Muscle layer of colon (tissue), 2 donors: ENCODE measurements at regions not wholly inside any gene's neighbourhood (a gene's known extent, or its start where the extent isn't known, plus 50 kb on each side); places are given as distances from the start of the nearest gene placed in this dataset.
"Not testable (repeated sequence)": the region's sequence is repeated elsewhere in the genome, so short reads cannot be mapped to it uniquely, and the experiment has no call there.

Experiments used
- H3K27ac ChIP-seq: one replicate; pipeline ENCODE4 v1.7.0; 2013; ENCODE audit warnings: low read depth, mild to moderate bottlenecking, low read length, moderate library complexity
- H3K27me3 ChIP-seq, 2 donors: one replicate each; pipeline ENCODE4 v1.7.0; 2013; ENCODE audit warnings: low read length in 2 of 2, mild to moderate bottlenecking in 2 of 2; ENCODE audit not compliant: insufficient read depth in 2 of 2, control insufficient read depth in 1 of 2
- H3K36me3 ChIP-seq: one replicate; pipeline ENCODE4 v1.7.0; 2013; ENCODE audit warnings: mild to moderate bottlenecking, low read length; ENCODE audit not compliant: insufficient read depth
- H3K4me1 ChIP-seq: one replicate; pipeline ENCODE4 v1.7.0; 2013; ENCODE audit warnings: mild to moderate bottlenecking, low read length; ENCODE audit not compliant: insufficient read depth
- H3K4me3 ChIP-seq, 2 donors: one replicate each; pipeline ENCODE4 v1.7.0; 2013; ENCODE audit warnings: low read length in 2 of 2, low read depth in 1 of 2, mild to moderate bottlenecking in 1 of 2, moderate library complexity in 1 of 2
- H3K9ac ChIP-seq: one replicate; pipeline ENCODE4 v1.7.0; 2013; ENCODE audit warnings: low read length
- H3K9me3 ChIP-seq: one replicate; pipeline ENCODE4 v1.7.0; 2013; ENCODE audit warnings: mild to moderate bottlenecking, low read length
- donor health status: abdominal sarcoma.
- donor health status: Adenocarcinoma of cecum.

DNA sequence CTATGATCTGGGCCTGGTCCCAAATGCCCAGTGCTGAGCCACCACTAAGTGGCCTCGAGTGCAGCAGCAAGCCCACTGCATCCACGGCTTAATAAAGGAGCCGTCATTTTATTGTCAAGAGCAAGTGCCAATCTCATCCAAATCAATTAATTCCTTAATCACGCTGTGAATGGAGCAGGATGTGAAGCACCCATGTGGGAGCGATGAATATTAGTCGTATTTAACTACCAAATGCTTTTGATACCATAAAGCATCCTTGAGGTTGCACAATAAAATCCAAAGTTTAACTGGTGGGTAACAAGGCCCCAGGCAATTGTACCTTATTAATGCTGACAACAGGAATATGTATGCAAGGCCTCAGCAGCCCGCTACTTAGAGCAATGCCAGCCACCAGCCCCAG is 226.0 kb upstream of the C16orf82 start:
- no peaks in the 10 kb centered on the region for H3K27me3 ChIP-seq
- no peaks in the 10 kb centered on the region for H3K9me3 ChIP-seq
- no peak overlapping the region for H3K27ac ChIP-seq
- no peak overlapping the region for H3K4me3 ChIP-seq
- no peak overlapping the region for H3K9ac ChIP-seq
- no peaks in the 10 kb centered on the region for H3K4me1 ChIP-seq
- no peaks in the 10 kb centered on the region for H3K36me3 ChIP-seq

DNA sequence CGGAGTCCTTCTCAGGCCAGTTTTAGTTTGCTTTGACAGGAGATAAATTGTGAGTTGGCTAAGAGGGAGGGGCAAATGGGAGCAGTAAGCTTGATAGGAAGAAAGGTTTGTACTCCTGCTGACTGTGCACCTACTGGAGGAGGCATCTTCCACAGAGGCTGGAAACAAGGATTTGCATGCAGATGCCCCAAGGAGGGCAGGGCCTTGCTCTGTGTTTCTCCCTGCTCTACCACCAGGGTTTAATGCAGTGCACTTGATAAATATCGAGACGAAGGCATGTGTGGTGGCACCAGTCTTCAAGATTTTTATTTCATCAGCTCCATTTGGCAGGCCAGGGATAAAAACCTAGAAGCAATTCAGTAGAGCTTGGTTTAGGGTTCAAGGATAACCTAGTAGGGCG is 210.5 kb upstream of the C16orf82 start:
- Histone ChIP-seq H3K9me3 (no peaks in the 10 kb centered on the region), H3K27me3 (no peaks in the 10 kb centered on the region), H3K27ac (no peak overlapping the region), H3K4me1 (no peaks in the 10 kb centered on the region), H3K4me3 (no peak overlapping the region), H3K9ac (no peak overlapping the region), H3K36me3 (no peaks in the 10 kb centered on the region)

DNA sequence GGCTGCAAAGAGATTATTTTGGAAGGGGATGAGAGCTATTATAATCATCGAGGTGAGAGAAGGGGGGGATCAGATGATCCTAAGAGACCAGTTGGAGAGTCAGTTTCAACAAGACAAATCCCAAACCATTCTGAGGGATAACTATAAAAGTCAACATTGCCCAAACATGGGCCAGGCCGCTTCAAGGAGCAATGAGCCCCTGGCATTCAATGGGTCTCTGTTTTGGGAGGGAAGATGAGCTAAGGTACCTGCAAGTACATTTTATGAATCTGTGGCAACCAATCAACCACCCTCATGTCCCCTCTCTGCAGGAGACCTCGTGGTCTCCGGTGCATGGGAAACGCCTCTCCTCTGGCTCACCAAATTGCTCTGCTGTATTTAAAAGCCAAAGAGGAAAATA is 209.9 kb upstream of the C16orf82 start:
- H3K4me3 ChIP-seq = no peak overlapping the region
- H3K27me3 ChIP-seq = no peaks in the 10 kb centered on the region
- no peaks in the 10 kb centered on the region for H3K9me3 ChIP-seq
- H3K9ac ChIP-seq = no peak overlapping the region
- H3K27ac ChIP-seq = no peak overlapping the region
- no peaks in the 10 kb centered on the region for H3K36me3 ChIP-seq
- H3K4me1 ChIP-seq = no peaks in the 10 kb centered on the region

DNA sequence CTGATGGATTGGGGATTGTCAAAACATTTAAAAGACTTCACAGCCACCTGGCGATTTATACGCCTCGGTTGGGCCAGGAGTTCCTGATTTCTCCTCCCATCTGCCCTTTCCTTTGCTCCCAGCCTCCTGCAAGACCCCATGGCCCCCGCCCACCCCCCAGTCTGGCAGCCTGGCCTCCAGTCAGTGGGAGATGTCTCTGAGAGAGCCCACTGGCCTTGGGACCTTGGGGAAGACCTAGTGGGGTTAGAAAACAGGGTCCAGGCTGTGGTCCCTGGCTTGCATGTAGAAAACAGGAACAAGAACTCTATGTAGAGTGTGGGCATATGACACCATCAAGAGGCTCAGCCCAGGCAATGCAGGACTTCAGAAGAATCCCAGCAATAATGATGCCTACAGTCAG is 209.4 kb upstream of the C16orf82 start:
- Histone ChIP-seq H3K4me3 (no peak overlapping the region), H3K9ac (no peak overlapping the region), H3K4me1 (no peaks in the 10 kb centered on the region), H3K9me3 (no peaks in the 10 kb centered on the region), H3K36me3 (no peaks in the 10 kb centered on the region), H3K27ac (no peak overlapping the region), H3K27me3 (no peaks in the 10 kb centered on the region)

DNA sequence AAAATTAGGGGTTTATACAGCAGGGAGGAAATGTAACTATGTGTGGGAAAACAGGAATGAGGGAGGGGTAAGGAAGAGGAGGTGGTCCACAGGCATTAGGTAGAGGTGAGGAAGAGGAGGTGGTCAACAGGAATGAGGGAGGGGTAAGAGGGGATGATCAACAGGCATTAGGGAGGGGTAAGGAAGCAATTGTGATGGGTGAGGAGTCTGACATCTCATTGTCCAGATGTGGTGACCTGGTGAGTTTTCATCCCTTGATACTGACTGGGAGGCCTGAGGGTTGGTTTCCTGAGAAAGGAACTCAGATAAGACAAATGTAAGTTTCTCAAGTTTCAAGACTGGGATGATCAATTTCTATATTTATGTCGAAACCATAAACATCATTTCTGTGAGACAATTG is 206.2 kb upstream of the C16orf82 start:
- H3K9me3 ChIP-seq = no peaks in the 10 kb centered on the region
- H3K27ac ChIP-seq = no peak overlapping the region
- no peaks in the 10 kb centered on the region for H3K4me1 ChIP-seq
- H3K27me3 ChIP-seq = no peaks in the 10 kb centered on the region
- no peaks in the 10 kb centered on the region for H3K36me3 ChIP-seq
- H3K9ac ChIP-seq = no peak overlapping the region
- no peak overlapping the region for H3K4me3 ChIP-seq

DNA sequence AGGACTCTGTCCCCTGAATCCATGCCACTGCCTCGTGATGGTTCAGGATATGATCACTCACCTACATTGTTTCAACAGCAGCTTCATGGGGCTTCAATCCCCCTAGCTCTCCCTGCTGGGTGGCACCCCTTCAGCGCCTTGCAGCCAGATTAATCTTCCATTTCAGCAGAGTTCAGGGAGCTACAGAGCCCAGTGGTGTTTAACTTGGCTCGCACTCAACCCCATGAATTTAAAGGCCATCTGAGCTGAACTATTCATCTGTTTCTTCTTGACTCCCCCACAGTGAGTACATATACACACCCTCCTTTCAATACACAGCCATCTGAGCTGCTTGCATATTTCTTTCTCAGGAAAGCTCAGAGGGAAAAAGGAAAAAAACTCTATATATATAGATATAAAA is 202.8 kb upstream of the C16orf82 start:
- no peak overlapping the region for H3K4me3 ChIP-seq
- H3K27ac ChIP-seq = no peak overlapping the region
- H3K9me3 ChIP-seq = no peaks in the 10 kb centered on the region
- H3K27me3 ChIP-seq = no peaks in the 10 kb centered on the region
- H3K36me3 ChIP-seq = no peaks in the 10 kb centered on the region
- H3K4me1 ChIP-seq = no peaks in the 10 kb centered on the region
- no peak overlapping the region for H3K9ac ChIP-seq

DNA sequence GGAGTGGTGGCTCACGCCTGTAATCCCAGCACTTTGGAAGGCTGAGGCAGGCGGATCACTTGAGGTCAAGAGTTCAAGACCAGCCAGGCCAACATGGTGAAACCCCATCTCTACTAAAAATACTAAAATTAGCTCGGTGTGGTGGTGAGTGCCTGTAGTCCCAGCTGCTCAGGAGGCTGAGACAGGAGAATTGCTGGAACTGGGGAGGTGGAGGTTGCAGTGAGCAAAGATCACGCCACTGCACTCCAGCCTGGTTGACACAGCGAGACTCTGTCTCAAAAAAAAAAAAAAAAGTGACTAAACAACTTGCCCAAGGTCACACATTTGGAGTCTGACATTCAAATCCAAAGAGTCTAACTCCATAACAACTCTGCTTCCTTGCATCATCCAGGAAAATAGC is 192.4 kb upstream of the C16orf82 start:
- not testable (repeated sequence) for H3K9me3 ChIP-seq, H3K27me3 ChIP-seq, H3K4me3 ChIP-seq, H3K36me3 ChIP-seq, H3K4me1 ChIP-seq, H3K27ac ChIP-seq, H3K9ac ChIP-seq

DNA sequence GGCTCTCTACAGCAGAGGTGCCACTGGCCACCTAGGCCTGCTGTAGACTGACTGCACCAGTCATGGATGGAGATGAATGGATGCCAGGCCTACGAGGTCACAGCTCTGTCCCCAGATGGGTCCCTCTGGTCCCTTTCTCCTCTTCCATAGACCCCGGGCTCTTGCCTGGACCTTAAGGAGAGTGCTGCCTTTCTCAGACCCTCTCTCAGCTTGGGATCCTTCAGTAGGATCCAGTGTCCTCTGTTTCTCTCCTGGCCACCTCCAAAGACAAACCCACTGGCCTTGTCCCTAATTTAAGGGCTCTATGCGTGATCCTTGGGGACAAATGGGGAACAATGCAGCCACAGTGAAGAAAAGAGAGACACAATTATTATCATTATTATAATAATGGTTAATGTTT is 189.3 kb upstream of the C16orf82 start:
- no peak overlapping the region for H3K4me3 ChIP-seq
- H3K27ac ChIP-seq = no peak overlapping the region
- H3K4me1 ChIP-seq = no peaks in the 10 kb centered on the region
- H3K36me3 ChIP-seq = no peaks in the 10 kb centered on the region
- H3K9ac ChIP-seq = no peak overlapping the region
- no peaks in the 10 kb centered on the region for H3K9me3 ChIP-seq
- H3K27me3 ChIP-seq = no peaks in the 10 kb centered on the region

DNA sequence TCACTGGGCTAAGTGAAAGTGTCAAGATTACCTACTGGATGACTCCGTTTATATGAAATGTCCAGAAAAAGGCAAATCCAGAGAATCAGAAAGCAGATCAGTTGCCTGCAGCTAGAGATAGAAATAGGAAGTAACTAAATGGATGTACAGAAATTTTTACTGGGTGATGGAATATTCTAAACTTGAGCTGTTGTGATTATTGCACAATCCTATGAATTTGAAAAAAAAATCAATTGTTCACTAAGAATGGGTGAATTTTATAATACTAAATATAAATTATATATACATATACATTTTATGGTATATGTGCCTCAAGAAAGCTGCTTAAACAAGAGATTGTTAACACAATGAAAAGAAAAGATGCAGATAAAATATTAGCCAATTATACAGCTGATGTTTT is 181.1 kb upstream of the C16orf82 start:
- Histone ChIP-seq H3K27ac (no peak overlapping the region), H3K27me3 (no peaks in the 10 kb centered on the region), H3K9ac (no peak overlapping the region), H3K36me3 (no peaks in the 10 kb centered on the region), H3K4me1 (no peaks in the 10 kb centered on the region), H3K4me3 (no peak overlapping the region), H3K9me3 (no peaks in the 10 kb centered on the region)

DNA sequence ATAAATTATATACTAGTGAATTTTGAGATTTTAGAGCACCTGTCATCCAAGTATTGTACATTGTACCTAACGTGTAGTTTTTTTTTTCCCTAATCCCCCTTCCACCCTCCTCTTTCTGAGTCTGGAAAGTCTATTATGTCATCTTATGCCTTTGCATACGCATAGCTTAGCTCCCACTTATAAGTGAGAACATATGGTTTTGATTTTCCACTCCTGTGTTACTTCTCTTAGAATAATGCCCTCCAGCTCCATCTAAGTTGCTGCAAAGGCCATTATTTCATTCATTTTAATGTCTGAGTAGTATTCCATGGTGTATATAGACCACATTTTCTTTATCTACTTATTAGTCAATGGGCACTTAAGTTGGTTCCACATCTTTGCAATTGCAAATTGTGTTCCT is 177.0 kb upstream of the C16orf82 start:
- no peak overlapping the region for H3K4me3 ChIP-seq
- H3K27ac ChIP-seq = no peak overlapping the region
- no peaks in the 10 kb centered on the region for H3K4me1 ChIP-seq
- no peaks in the 10 kb centered on the region for H3K9me3 ChIP-seq
- H3K9ac ChIP-seq = no peak overlapping the region
- no peaks in the 10 kb centered on the region for H3K36me3 ChIP-seq
- H3K27me3 ChIP-seq = no peaks in the 10 kb centered on the region

DNA sequence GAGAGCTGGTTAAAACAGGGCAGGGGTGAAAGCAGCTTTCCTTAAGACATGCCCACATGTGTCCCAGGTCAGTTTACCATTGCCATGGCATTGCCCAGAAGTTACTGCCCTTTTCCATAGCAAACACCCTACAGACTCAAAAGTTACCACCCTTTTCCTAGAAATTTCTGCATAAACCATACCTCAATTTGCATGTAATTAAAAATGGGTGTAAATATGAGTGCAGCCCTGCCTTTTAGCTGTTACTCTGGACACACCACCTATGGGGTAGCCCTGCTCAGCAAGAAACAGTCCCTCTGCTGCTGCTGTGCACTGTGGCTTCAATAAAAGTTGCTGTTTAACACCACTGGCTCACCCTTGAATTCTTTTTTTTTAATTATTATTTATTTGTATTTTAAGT is 168.5 kb upstream of the C16orf82 start:
- Histone ChIP-seq H3K27me3 (no peaks in the 10 kb centered on the region), H3K9me3 (no peaks in the 10 kb centered on the region), H3K9ac (no peak overlapping the region), H3K36me3 (no peaks in the 10 kb centered on the region), H3K4me3 (no peak overlapping the region), H3K4me1 (no peaks in the 10 kb centered on the region), H3K27ac (no peak overlapping the region)

DNA sequence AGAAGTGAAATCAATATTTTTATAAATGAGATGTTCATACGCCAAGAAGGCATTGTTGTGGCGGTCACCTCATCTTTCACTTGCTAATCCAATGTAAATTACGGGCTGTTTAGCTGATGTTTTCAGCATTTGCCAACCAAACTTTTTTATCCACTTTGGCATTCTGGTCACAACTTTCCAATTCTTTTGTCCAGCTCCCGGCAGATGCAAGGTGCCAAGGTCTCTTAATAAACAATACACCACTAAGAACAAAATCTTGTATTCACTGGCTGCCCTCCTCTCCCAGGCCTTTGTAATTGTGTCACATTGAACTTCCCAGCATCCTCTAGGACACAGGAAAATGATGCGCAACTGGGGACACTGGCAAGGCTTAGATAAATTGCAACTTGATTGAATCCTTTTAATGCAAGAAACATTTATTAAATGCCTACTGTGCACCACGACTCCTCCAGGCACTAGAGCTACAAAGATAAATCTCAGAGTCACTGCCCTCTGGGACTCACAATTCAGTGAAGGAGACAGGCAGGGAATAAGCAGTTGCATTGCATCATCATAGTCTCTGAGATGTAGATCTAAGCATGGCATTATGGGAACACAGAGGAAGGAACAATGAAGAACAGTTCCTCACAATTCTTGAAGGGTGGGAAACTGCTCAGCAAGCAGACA is 165.4 kb upstream of the C16orf82 start:
- Histone ChIP-seq H3K4me3 (no peak overlapping the region), H3K9me3 (no peaks in the 10 kb centered on the region), H3K36me3 (no peaks in the 10 kb centered on the region), H3K4me1 (no peaks in the 10 kb centered on the region), H3K27ac (no peak overlapping the region), H3K27me3 (no peaks in the 10 kb centered on the region), H3K9ac (no peak overlapping the region)
